ENCODE measurements at regions not wholly inside any gene's neighbourhood (a gene's known extent, or its start where the extent isn't known, plus 50 kb on each side); places are given as distances from the start of the nearest gene placed in this dataset.

DNA sequence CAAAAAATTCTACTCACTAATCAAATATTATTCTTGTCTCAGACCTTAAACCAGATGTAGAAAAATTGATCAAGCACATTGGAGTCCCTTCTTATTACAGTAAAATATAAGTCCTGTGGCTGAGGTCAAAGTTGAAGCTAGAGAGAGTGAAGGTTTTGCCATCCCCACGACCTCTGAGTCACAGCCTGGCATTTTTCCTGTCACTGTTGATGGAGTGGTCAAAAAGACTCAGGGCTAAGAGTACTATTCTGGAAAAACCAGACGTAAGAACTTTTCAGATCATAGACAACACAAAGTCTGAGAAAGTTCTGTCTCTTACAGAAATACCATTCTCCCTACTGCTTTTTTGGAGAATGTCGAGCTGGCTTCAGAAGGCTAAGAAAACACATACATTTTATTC, 323.7 kb upstream of the ANKRD30A start:
- Histone ChIP-seq H3K4me2 (ENCODE audit: low read depth, low read length) (no peak overlapping the region), H3K9me2 (replicated peaks; ENCODE audit: insufficient read depth, low read length) (no peaks in the 10 kb centered on the region), H3K4me3 (ENCODE audit: low read length) (no peak overlapping the region), H2AFZ (ENCODE audit: low read length) (no peak overlapping the region), H3K27me3 (replicated peaks; ENCODE audit: insufficient read depth, low read length) (no peaks in the 10 kb centered on the region), H3F3A (ENCODE audit: insufficient read depth, low read length) (no peaks in the 10 kb centered on the region), H3K9ac (ENCODE audit: low read length) (no peak overlapping the region), H3K36me3 (replicated peaks; ENCODE audit: insufficient read depth, low read length) (no peaks in the 10 kb centered on the region), H3K79me2 (ENCODE audit: low read length) (no peaks in the 10 kb centered on the region), H3K4me1 (ENCODE audit: low read length) (no peaks in the 10 kb centered on the region), H3K27ac (ENCODE audit: low read length) (no peak overlapping the region), H3K9me3 (replicated peaks; ENCODE audit: insufficient read depth, low read length) (no peaks in the 10 kb centered on the region), H4K20me1 (ENCODE audit: insufficient read depth, low read length) (no peaks in the 10 kb centered on the region)
- TF ChIP-seq EZH2phosphoT487 (IDR thresholded peaks at IDR 0.05; ENCODE audit: low read length) (no peak), EZH2 (optimal IDR thresholded peaks at IDR 0.05; ENCODE audit: low read depth, low read length) (no peak)
- TF ChIP-seq, protein P1, sequence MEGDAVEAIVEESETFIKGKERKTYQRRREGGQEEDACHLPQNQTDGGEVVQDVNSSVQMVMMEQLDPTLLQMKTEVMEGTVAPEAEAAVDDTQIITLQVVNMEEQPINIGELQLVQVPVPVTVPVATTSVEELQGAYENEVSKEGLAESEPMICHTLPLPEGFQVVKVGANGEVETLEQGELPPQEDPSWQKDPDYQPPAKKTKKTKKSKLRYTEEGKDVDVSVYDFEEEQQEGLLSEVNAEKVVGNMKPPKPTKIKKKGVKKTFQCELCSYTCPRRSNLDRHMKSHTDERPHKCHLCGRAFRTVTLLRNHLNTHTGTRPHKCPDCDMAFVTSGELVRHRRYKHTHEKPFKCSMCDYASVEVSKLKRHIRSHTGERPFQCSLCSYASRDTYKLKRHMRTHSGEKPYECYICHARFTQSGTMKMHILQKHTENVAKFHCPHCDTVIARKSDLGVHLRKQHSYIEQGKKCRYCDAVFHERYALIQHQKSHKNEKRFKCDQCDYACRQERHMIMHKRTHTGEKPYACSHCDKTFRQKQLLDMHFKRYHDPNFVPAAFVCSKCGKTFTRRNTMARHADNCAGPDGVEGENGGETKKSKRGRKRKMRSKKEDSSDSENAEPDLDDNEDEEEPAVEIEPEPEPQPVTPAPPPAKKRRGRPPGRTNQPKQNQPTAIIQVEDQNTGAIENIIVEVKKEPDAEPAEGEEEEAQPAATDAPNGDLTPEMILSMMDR (IDR thresholded peaks at IDR 0.05; ENCODE audit: low read length) = no peak
- DNase-seq = no peak

DNA sequence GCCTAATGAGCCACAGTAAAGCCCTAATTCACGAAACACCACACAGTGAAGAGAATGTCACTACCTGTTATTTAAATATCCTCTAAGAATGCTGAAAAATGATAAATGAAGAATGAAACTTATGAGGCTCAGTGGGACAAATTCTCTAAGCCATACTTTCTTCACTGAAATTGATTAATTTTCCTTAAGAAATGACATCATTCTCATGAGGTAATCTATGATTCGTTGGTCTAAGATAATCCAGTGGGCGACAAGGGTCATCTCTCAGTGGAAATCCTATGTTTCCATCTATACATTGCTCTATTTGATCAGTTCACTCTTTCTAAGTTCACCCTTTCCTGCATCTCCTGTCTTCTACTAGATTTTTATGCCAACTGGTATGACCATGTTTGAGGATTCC, 330.4 kb upstream of the ANKRD30A start:
- Histone ChIP-seq H3K4me2 (ENCODE audit: low read depth, low read length) (no peak overlapping the region), H3K27me3 (replicated peaks; ENCODE audit: insufficient read depth, low read length) (no peaks in the 10 kb centered on the region), H3K9ac (ENCODE audit: low read length) (no peak overlapping the region), H3K27ac (ENCODE audit: low read length) (no peak overlapping the region), H3K9me2 (replicated peaks; ENCODE audit: insufficient read depth, low read length) (no peaks in the 10 kb centered on the region), H3K9me3 (replicated peaks; ENCODE audit: insufficient read depth, low read length) (no peaks in the 10 kb centered on the region), H4K20me1 (ENCODE audit: insufficient read depth, low read length) (no peaks in the 10 kb centered on the region), H2AFZ (ENCODE audit: low read length) (no peak overlapping the region), H3F3A (ENCODE audit: insufficient read depth, low read length) (no peaks in the 10 kb centered on the region), H3K36me3 (replicated peaks; ENCODE audit: insufficient read depth, low read length) (no peaks in the 10 kb centered on the region), H3K4me1 (ENCODE audit: low read length) (no peaks in the 10 kb centered on the region), H3K4me3 (ENCODE audit: low read length) (no peak overlapping the region), H3K79me2 (ENCODE audit: low read length) (no peaks in the 10 kb centered on the region)
- no peak for TF ChIP-seq EZH2 (optimal IDR thresholded peaks at IDR 0.05; ENCODE audit: low read depth, low read length)
- TF ChIP-seq EZH2phosphoT487 (IDR thresholded peaks at IDR 0.05; ENCODE audit: low read length) = no peak
- TF ChIP-seq, protein P1 (IDR thresholded peaks at IDR 0.05; ENCODE audit: low read length) = no peak
- no peak for DNase-seq

DNA sequence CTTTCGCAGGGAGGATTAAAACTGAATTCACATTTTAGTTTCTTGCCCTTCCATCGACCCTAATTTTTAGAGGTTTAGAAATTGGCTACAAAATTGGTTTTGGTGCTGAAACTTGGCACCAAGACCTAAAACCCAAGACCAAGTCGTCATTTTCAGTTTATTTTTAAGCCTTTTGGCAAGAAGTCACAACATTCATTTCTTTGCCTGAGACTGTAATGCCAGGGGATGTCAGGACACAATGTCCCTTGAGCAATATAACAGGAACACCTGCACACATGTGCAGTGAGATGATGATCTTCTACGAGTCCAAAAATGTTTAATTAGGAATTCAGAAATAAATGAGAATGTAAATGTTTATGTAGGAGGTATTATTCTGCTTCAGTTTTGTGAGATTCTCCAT, 335.4 kb upstream of the ANKRD30A start:
- no peak for DNase-seq
- H2AFZ ChIP-seq (ENCODE audit: low read length) = no peak overlapping the region
- H3K9ac ChIP-seq (ENCODE audit: low read length) = no peak overlapping the region

More for the DNA sequence above, 335.4 kb upstream of the ANKRD30A start:
- H3K9me3 ChIP-seq (replicated peaks; ENCODE audit: insufficient read depth, low read length) = no peaks in the 10 kb centered on the region
- H3F3A ChIP-seq (ENCODE audit: insufficient read depth, low read length) = no peaks in the 10 kb centered on the region
- TF ChIP-seq, protein P1 (IDR thresholded peaks at IDR 0.05; ENCODE audit: low read length) = no peak
- TF ChIP-seq EZH2 (optimal IDR thresholded peaks at IDR 0.05; ENCODE audit: low read depth, low read length) = no peak
- TF ChIP-seq EZH2phosphoT487 (IDR thresholded peaks at IDR 0.05; ENCODE audit: low read length) = no peak
- H3K4me2 ChIP-seq (ENCODE audit: low read depth, low read length) = no peak overlapping the region
- H3K4me1 ChIP-seq (ENCODE audit: low read length) = no peaks in the 10 kb centered on the region
- H3K27me3 ChIP-seq (replicated peaks; ENCODE audit: insufficient read depth, low read length) = no peaks in the 10 kb centered on the region
- H4K20me1 ChIP-seq (ENCODE audit: insufficient read depth, low read length) = no peaks in the 10 kb centered on the region
- H3K4me3 ChIP-seq (ENCODE audit: low read length) = no peak overlapping the region
- H3K9me2 ChIP-seq (replicated peaks; ENCODE audit: insufficient read depth, low read length) = no peaks in the 10 kb centered on the region
- H3K27ac ChIP-seq (ENCODE audit: low read length) = no peak overlapping the region
- no peaks in the 10 kb centered on the region for H3K79me2 ChIP-seq (ENCODE audit: low read length)
- no peaks in the 10 kb centered on the region for H3K36me3 ChIP-seq (replicated peaks; ENCODE audit: insufficient read depth, low read length)

All from MM.1S (cell line).